ENCODE measurements at regions not wholly inside any gene's neighbourhood (a gene's known extent, or its start where the extent isn't known, plus 50 kb on each side); places are given as distances from the start of the nearest gene placed in this dataset.
A peak's percentile ranks its signal among the peaks of the same experiment; 100 is the strongest.

GRCh38 chr4:56245547-56246232, 141.6 kb downstream of the AASDH start:
- POLR2A ChIA-PET (ENCODE audit: partially characterized antibody) = interaction anchor here (1.0 kb wide), 1 partner anchor 126 kb away, joined by 4 read pairs; no protein-coding TSS in a partner anchor
- Histone ChIP-seq H3K9ac (replicated peaks in 1 of 4; ENCODE audit: extremely low read depth in 1 of 4, low read depth in 3 of 4, low read length in 3 of 4) (no peak overlapping the region), H2BK120ac (replicated peaks; ENCODE audit: low read depth, low read length) (no peak overlapping the region), H3K27me3 (replicated peaks in 1 of 4; ENCODE audit: control insufficient read depth in 3 of 4, extremely low read depth in 1 of 4, insufficient read depth in 3 of 4, low read length in 3 of 4) (no peaks in the 10 kb centered on the region), H2AK5ac (ENCODE audit: low read depth, low read length) (no peak overlapping the region), H3K4ac (replicated peaks; ENCODE audit: insufficient read length, low read depth, low read length) (no peak overlapping the region), H2BK5ac (ENCODE audit: low read depth, low read length) (no peak overlapping the region), H3K9me3 (ENCODE audit: insufficient read depth in 2 of 2, low read depth in 1 of 2, low read length in 1 of 2) (no peaks in the 10 kb centered on the region), H2BK15ac (ENCODE audit: low read length) (no peak overlapping the region), H3K23me2 (ENCODE audit: low read depth, low read length) (no peaks in the 10 kb centered on the region), H3K23ac (ENCODE audit: insufficient read length) (no peak overlapping the region), H3K36me3 (ENCODE audit: control insufficient read depth in 2 of 4, insufficient read depth in 4 of 4, low read length in 3 of 4) (no peaks in the 10 kb centered on the region), H3K14ac (ENCODE audit: insufficient read length) (no peak overlapping the region), H4K8ac (ENCODE audit: extremely low read depth, insufficient read depth, low read length) (no peak overlapping the region), H3K56ac (replicated peaks; ENCODE audit: insufficient read length, low read depth, low read length) (no peak overlapping the region), H2BK20ac (ENCODE audit: low read length) (no peak overlapping the region), H3K18ac (ENCODE audit: extremely low read depth, low read length) (no peak overlapping the region), H3K4me1 (replicated peaks in 1 of 4; ENCODE audit: control insufficient read depth in 3 of 4, insufficient read depth in 4 of 4, low read length in 3 of 4) (peaks cover 0 to 8% (median 3%) of the 10 kb centered on the region in 4 experiments; a peak in 3 of 7 replicates), H3K4me3 (ENCODE audit: extremely low read depth in 1 of 4, insufficient read depth in 2 of 4, low read depth in 3 of 4, low read length in 4 of 4) (no peak overlapping the region), H2BK12ac (ENCODE audit: low read depth, low read length) (no peak overlapping the region), H4K91ac (replicated peaks; ENCODE audit: insufficient read length, low read length) (no peak overlapping the region), H3K4me2 (ENCODE audit: insufficient read depth in 1 of 2, low read depth in 2 of 2, low read length in 2 of 2) (peak overlapping the region; percentile 5 to 40; a peak in 2 of 4 replicates), H4K5ac (ENCODE audit: insufficient read length, low read depth, low read length) (no peak overlapping the region), H4K20me1 (replicated peaks in 1 of 2; ENCODE audit: control insufficient read depth in 1 of 2, insufficient read depth in 2 of 2, low read length in 2 of 2) (no peaks in the 10 kb centered on the region), H3K27ac (ENCODE audit: low read depth, low read length) (no peak overlapping the region), H2AFZ (ENCODE audit: low read length) (no peak overlapping the region), H3K79me2 (ENCODE audit: control insufficient read depth in 1 of 2, insufficient read depth in 2 of 2, low read length in 2 of 2) (no peaks in the 10 kb centered on the region), H3K79me1 (ENCODE audit: low read depth, low read length) (no peaks in the 10 kb centered on the region)
- TF ChIP-seq, protein P1, sequence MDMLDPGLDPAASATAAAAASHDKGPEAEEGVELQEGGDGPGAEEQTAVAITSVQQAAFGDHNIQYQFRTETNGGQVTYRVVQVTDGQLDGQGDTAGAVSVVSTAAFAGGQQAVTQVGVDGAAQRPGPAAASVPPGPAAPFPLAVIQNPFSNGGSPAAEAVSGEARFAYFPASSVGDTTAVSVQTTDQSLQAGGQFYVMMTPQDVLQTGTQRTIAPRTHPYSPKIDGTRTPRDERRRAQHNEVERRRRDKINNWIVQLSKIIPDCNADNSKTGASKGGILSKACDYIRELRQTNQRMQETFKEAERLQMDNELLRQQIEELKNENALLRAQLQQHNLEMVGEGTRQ (IDR thresholded peaks at IDR 0.05; ENCODE audit: low read length) = no peak
- TF ChIP-seq PHF8 (conservative IDR thresholded peaks at IDR 0.05; ENCODE audit: low read depth, low read length) (no peak), KDM5A (IDR thresholded peaks at IDR 0.05; ENCODE audit: low read length) (no peak), FOSL1 (IDR thresholded peaks at IDR 0.05; ENCODE audit: insufficient read depth, low read depth, low read length) (no peak), KDM1A (IDR thresholded peaks at IDR 0.05; ENCODE audit: borderline replicate concordance, low read length) (no peak), CBX8 (IDR thresholded peaks at IDR 0.05; ENCODE audit: borderline replicate concordance, low read depth, low read length) (no peak), SIRT6 (IDR thresholded peaks at IDR 0.05; ENCODE audit: low read length) (no peak), CEBPB (IDR thresholded peaks at IDR 0.05; ENCODE audit: low read depth, low read length) (no peak), NRF1 (IDR thresholded peaks at IDR 0.05; ENCODE audit: low read depth, low read length) (no peak), KDM4A (IDR thresholded peaks at IDR 0.05; ENCODE audit: low read depth, low read length, severe bottlenecking) (no peak), SP4 (IDR thresholded peaks at IDR 0.05; ENCODE audit: low read length) (no peak)
- DNase-seq (ENCODE audit: low read depth in 1 of 2, low spot score in 2 of 2) (no peak), FAIRE-seq (peak; percentile 66)
- CTCF ChIA-PET (ENCODE audit: partially characterized antibody) = interaction anchor here (0.8 to 1.7 kb wide), 4 partner anchors 38 to 224 kb away, joined by 3 to 5 read pairs (median 4); no protein-coding TSS in a partner anchor
- 59% methylated on average over 2 of the region's 2 CpGs; no CpG with 5 or more reads in 1 of the 2 experiments for WGBS, 2 experiments (ENCODE audit: extremely low coverage in 1 of 2, insufficient coverage in 1 of 2, insufficient read length in 1 of 2, insufficient replicate concordance in 2 of 2, low coverage in 1 of 2, low lambda C conversion rate in 2 of 2, missing lambda C conversion rate in 1 of 2)
